ENCODE measurements at regions not wholly inside any gene's neighbourhood (a gene's known extent, or its start where the extent isn't known, plus 50 kb on each side); places are given as distances from the start of the nearest gene placed in this dataset.

DNA sequence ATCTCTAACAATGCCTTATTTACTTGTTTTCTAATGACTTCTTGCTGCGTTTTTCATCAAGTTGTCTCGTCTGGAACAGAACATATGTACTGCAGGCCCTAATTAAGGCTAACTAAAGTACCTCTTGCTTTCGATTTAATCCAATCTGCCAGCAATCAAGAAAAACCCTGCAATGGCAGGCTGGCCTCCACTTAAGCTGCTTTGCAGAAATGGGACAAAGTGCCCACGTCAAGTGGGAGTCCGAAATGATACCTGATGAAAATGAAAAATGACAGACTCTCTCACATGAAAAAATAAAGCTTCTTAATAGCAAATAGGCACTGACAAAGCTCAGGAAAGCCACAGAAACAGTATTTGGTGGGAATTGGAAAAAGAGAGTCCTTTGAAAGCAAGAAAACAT is 1454.7 kb downstream of the FAM181B start (continued):
- TF ChIP-seq RFX5 (IDR thresholded peaks at IDR 0.05; ENCODE audit: low read depth, low read length) (no peak), ZNF274 (IDR thresholded peaks at IDR 0.05; ENCODE audit: insufficient read depth, insufficient read length) (no peak), DPF2 (IDR thresholded peaks at IDR 0.05) (no peak), NR2C1 (IDR thresholded peaks at IDR 0.05) (no peak), ZSCAN29 (IDR thresholded peaks at IDR 0.05) (no peak), CREM (IDR thresholded peaks at IDR 0.05; ENCODE audit: low read depth) (no peak), EGR1 (IDR thresholded peaks at IDR 0.05; ENCODE audit: borderline replicate concordance in 1 of 2, low read depth in 2 of 2, low read length in 2 of 2) (no peak)
- TF ChIP-seq, protein P1, sequence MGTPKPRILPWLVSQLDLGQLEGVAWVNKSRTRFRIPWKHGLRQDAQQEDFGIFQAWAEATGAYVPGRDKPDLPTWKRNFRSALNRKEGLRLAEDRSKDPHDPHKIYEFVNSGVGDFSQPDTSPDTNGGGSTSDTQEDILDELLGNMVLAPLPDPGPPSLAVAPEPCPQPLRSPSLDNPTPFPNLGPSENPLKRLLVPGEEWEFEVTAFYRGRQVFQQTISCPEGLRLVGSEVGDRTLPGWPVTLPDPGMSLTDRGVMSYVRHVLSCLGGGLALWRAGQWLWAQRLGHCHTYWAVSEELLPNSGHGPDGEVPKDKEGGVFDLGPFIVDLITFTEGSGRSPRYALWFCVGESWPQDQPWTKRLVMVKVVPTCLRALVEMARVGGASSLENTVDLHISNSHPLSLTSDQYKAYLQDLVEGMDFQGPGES (IDR thresholded peaks at IDR 0.05): no peak

DNA sequence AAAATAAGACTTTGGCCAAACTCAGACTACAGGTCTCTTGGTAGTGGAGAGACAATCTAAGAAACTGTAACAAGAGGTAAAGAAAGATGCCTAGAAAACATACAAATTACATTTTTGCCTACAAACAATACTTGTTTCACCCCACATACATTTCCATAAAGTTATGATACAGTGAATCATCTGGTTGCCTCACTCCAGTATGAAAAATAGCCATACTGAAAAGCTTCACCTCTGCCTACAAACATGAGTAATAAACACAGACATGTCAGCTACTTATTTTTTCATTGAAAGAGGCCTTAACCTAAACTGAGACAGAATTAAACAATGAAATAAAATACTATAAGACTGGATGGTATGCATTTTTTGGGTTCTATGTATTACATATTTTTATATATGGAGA is 1463.0 kb downstream of the FAM181B start:
- H4K20me1 ChIP-seq (ENCODE audit: control insufficient read depth, insufficient read depth): no peaks in the 10 kb centered on the region
- no peak overlapping the region for H3K4me3 ChIP-seq
- POLR2A ChIA-PET: no interaction called here
- H3K9ac ChIP-seq (ENCODE audit: control insufficient read depth, insufficient read depth, low read length): no peak overlapping the region
- H3K27me3 ChIP-seq (replicated peaks in 1 of 2; ENCODE audit: control insufficient read depth in 2 of 2, insufficient read depth in 2 of 2, low read length in 1 of 2): no peaks in the 10 kb centered on the region
- no peak overlapping the region for H3K4me2 ChIP-seq (ENCODE audit: control insufficient read depth, insufficient read depth)
- SMC1A ChIA-PET (ENCODE audit: uncharacterized antibody, unreplicated experiment): no interaction called here
- no peaks in the 10 kb centered on the region for H3K4me1 ChIP-seq (ENCODE audit: control insufficient read depth, insufficient read depth, low read length)
- no peak for DNase-seq (ENCODE audit: low read depth, low spot score)
- no TSS peak for BruUV-seq (replicated peaks)
- intact Hi-C loops (cut with micrococcal nuclease; ENCODE audit: unreplicated experiment) (no loop called here), in situ Hi-C loops (cut with MboI) (no loop called here)
- CTCF ChIA-PET: no interaction called here
- H3K27ac ChIP-seq (ENCODE audit: control insufficient read depth, insufficient read depth): no peak overlapping the region
- H3K36me3 ChIP-seq (ENCODE audit: control insufficient read depth in 2 of 2, insufficient read depth in 2 of 2, low read length in 1 of 2): no peaks in the 10 kb centered on the region
- no peak overlapping the region for H2AFZ ChIP-seq (ENCODE audit: control insufficient read depth, low read depth, low read length)
- H3K9me3 ChIP-seq (replicated peaks; ENCODE audit: control insufficient read depth, insufficient read depth, low read length): no peaks in the 10 kb centered on the region
- RAD21 ChIA-PET (ENCODE audit: unreplicated experiment): no interaction called here
- no peaks in the 10 kb centered on the region for H3K79me2 ChIP-seq (ENCODE audit: control insufficient read depth, insufficient read depth, low read length)
- no peak for ATAC-seq
- FAIRE-seq: no peak
- TF ChIP-seq POU2F2 (IDR thresholded peaks at IDR 0.05; ENCODE audit: borderline replicate concordance, low read depth, low read length): no peak
- TF ChIP-seq, protein P2, sequence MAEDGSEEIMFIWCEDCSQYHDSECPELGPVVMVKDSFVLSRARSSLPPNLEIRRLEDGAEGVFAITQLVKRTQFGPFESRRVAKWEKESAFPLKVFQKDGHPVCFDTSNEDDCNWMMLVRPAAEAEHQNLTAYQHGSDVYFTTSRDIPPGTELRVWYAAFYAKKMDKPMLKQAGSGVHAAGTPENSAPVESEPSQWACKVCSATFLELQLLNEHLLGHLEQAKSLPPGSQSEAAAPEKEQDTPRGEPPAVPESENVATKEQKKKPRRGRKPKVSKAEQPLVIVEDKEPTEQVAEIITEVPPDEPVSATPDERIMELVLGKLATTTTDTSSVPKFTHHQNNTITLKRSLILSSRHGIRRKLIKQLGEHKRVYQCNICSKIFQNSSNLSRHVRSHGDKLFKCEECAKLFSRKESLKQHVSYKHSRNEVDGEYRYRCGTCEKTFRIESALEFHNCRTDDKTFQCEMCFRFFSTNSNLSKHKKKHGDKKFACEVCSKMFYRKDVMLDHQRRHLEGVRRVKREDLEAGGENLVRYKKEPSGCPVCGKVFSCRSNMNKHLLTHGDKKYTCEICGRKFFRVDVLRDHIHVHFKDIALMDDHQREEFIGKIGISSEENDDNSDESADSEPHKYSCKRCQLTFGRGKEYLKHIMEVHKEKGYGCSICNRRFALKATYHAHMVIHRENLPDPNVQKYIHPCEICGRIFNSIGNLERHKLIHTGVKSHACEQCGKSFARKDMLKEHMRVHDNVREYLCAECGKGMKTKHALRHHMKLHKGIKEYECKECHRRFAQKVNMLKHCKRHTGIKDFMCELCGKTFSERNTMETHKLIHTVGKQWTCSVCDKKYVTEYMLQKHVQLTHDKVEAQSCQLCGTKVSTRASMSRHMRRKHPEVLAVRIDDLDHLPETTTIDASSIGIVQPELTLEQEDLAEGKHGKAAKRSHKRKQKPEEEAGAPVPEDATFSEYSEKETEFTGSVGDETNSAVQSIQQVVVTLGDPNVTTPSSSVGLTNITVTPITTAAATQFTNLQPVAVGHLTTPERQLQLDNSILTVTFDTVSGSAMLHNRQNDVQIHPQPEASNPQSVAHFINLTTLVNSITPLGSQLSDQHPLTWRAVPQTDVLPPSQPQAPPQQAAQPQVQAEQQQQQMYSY (CRISPR knock-in tag; IDR thresholded peaks at IDR 0.05): no peak
- TF ChIP-seq CBX3 (IDR thresholded peaks at IDR 0.05; ENCODE audit: borderline replicate concordance, low read depth): no peak
- no peak for TF ChIP-seq SUZ12 (IDR thresholded peaks at IDR 0.05; ENCODE audit: unreplicated experiment)
- no peak for TF ChIP-seq BACH1 (IDR thresholded peaks at IDR 0.05; ENCODE audit: borderline replicate concordance)
- TF ChIP-seq KDM1A (IDR thresholded peaks at IDR 0.05; ENCODE audit: borderline replicate concordance): no peak
- TF ChIP-seq NFYB (IDR thresholded peaks at IDR 0.05; ENCODE audit: insufficient read depth, low read depth, low read length): no peak
- TF ChIP-seq, protein P3, sequence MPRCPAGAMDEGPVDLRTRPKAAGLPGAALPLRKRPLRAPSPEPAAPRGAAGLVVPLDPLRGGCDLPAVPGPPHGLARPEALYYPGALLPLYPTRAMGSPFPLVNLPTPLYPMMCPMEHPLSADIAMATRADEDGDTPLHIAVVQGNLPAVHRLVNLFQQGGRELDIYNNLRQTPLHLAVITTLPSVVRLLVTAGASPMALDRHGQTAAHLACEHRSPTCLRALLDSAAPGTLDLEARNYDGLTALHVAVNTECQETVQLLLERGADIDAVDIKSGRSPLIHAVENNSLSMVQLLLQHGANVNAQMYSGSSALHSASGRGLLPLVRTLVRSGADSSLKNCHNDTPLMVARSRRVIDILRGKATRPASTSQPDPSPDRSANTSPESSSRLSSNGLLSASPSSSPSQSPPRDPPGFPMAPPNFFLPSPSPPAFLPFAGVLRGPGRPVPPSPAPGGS (IDR thresholded peaks at IDR 0.05; ENCODE audit: borderline replicate concordance, insufficient read depth, low read depth, low read length, poor library complexity, severe bottlenecking): no peak
- TF ChIP-seq, protein P4, sequence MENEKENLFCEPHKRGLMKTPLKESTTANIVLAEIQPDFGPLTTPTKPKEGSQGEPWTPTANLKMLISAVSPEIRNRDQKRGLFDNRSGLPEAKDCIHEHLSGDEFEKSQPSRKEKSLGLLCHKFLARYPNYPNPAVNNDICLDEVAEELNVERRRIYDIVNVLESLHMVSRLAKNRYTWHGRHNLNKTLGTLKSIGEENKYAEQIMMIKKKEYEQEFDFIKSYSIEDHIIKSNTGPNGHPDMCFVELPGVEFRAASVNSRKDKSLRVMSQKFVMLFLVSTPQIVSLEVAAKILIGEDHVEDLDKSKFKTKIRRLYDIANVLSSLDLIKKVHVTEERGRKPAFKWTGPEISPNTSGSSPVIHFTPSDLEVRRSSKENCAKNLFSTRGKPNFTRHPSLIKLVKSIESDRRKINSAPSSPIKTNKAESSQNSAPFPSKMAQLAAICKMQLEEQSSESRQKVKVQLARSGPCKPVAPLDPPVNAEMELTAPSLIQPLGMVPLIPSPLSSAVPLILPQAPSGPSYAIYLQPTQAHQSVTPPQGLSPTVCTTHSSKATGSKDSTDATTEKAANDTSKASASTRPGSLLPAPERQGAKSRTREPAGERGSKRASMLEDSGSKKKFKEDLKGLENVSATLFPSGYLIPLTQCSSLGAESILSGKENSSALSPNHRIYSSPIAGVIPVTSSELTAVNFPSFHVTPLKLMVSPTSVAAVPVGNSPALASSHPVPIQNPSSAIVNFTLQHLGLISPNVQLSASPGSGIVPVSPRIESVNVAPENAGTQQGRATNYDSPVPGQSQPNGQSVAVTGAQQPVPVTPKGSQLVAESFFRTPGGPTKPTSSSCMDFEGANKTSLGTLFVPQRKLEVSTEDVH (IDR thresholded peaks at IDR 0.05; ENCODE audit: low read depth, partially characterized antibody): no peak
